ENCODE measurements at regions not wholly inside any gene's neighbourhood (a gene's known extent, or its start where the extent isn't known, plus 50 kb on each side); places are given as distances from the start of the nearest gene placed in this dataset.

DNA sequence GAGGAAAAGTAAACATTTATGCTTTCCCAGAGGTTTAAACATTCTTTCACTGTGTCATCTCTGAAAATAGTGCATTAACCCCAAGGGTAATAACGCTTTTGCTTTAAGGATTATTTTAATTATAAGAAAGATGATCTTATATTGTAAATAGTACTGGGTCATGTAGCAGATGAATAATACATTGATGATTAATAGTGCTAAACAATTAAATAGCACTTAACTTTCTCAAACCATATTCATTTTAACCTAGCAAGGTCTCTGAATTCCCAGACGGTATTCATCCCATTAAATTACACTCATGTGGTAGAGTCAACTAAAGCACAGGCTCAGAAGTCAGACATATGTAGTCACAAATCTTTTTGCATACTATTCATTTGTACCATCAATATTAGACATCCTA lies 115.6 kb upstream of the FAR2 start:
- Histone ChIP-seq H2AFZ (replicated peaks) (no peak overlapping the region), H3K36me3 (no peaks in the 10 kb centered on the region), H3K4me2 (no peak overlapping the region), H3K4me1 (no peaks in the 10 kb centered on the region), H4K20me1 (ENCODE audit: low read depth) (no peaks in the 10 kb centered on the region), H3K27me3 (no peaks in the 10 kb centered on the region), H3K9ac (no peak overlapping the region), H3K4me3 (no peak overlapping the region), H3F3A (ENCODE audit: low read depth) (no peaks in the 10 kb centered on the region), H3K79me2 (ENCODE audit: low read depth) (no peaks in the 10 kb centered on the region), H3K9me3 (ENCODE audit: low read depth) (no peaks in the 10 kb centered on the region), H3K27ac (no peak overlapping the region)
- no peaks in the 10 kb centered on the region for H3K27me3 Mint-ChIP-seq (ENCODE audit: insufficient read depth, low read depth)
- H3K36me3 Mint-ChIP-seq = no peaks in the 10 kb centered on the region
- H3K9me3 Mint-ChIP-seq = no peaks in the 10 kb centered on the region
- H3K27ac Mint-ChIP-seq = no peak overlapping the region
- no peak for DNase-seq (ENCODE audit: low spot score)
- TF ChIP-seq EZH2phosphoT487 (IDR thresholded peaks at IDR 0.05) (no peak), EZH2 (IDR thresholded peaks at IDR 0.05) (no peak)
- TF ChIP-seq, protein P1, sequence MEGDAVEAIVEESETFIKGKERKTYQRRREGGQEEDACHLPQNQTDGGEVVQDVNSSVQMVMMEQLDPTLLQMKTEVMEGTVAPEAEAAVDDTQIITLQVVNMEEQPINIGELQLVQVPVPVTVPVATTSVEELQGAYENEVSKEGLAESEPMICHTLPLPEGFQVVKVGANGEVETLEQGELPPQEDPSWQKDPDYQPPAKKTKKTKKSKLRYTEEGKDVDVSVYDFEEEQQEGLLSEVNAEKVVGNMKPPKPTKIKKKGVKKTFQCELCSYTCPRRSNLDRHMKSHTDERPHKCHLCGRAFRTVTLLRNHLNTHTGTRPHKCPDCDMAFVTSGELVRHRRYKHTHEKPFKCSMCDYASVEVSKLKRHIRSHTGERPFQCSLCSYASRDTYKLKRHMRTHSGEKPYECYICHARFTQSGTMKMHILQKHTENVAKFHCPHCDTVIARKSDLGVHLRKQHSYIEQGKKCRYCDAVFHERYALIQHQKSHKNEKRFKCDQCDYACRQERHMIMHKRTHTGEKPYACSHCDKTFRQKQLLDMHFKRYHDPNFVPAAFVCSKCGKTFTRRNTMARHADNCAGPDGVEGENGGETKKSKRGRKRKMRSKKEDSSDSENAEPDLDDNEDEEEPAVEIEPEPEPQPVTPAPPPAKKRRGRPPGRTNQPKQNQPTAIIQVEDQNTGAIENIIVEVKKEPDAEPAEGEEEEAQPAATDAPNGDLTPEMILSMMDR (IDR thresholded peaks at IDR 0.05) = no peak
- H3K4me1 Mint-ChIP-seq = no peaks in the 10 kb centered on the region
- H3K4me3 Mint-ChIP-seq = no peak overlapping the region

DNA sequence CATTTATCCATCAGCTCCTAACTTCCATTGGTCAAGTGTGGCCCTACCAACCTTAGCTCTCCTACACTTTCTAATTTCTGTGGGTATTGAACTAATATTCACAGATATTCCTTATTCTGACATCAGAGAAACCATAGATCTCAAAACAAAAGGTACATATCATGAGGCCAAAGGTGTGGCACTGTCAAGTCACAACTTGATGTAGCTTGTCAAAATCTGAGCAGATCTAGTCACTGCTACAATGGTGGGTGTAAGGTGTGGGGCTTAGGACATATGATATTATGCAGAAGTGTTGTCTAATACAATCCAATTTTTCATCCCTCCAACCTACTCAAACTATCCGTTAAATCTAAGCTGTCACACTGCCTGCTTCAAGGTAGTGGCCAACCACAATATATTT lies 114.0 kb upstream of the FAR2 start:
- no peak overlapping the region for H2AFZ ChIP-seq (replicated peaks)
- TF ChIP-seq, protein P1 (IDR thresholded peaks at IDR 0.05) = no peak
- no peak for TF ChIP-seq EZH2phosphoT487 (IDR thresholded peaks at IDR 0.05)
- no peak for TF ChIP-seq EZH2 (IDR thresholded peaks at IDR 0.05)
- H3K36me3 ChIP-seq = no peaks in the 10 kb centered on the region
- no peak overlapping the region for H3K27ac Mint-ChIP-seq
- no peaks in the 10 kb centered on the region for H3K4me1 ChIP-seq
- no peaks in the 10 kb centered on the region for H3K36me3 Mint-ChIP-seq
- no peaks in the 10 kb centered on the region for H3K27me3 Mint-ChIP-seq (ENCODE audit: insufficient read depth, low read depth)
- H3K4me1 Mint-ChIP-seq = no peaks in the 10 kb centered on the region
- no peaks in the 10 kb centered on the region for H3K9me3 ChIP-seq (ENCODE audit: low read depth)
- no peaks in the 10 kb centered on the region for H3K79me2 ChIP-seq (ENCODE audit: low read depth)
- DNase-seq (ENCODE audit: low spot score) = no peak
- no peak overlapping the region for H3K4me3 ChIP-seq
- no peak overlapping the region for H3K4me2 ChIP-seq
- H4K20me1 ChIP-seq (ENCODE audit: low read depth) = no peaks in the 10 kb centered on the region
- H3K9ac ChIP-seq = no peak overlapping the region
- H3K27me3 ChIP-seq = no peaks in the 10 kb centered on the region
- H3K4me3 Mint-ChIP-seq = no peak overlapping the region
- H3K27ac ChIP-seq = no peak overlapping the region
- no peaks in the 10 kb centered on the region for H3K9me3 Mint-ChIP-seq
- H3F3A ChIP-seq (ENCODE audit: low read depth) = no peaks in the 10 kb centered on the region

DNA sequence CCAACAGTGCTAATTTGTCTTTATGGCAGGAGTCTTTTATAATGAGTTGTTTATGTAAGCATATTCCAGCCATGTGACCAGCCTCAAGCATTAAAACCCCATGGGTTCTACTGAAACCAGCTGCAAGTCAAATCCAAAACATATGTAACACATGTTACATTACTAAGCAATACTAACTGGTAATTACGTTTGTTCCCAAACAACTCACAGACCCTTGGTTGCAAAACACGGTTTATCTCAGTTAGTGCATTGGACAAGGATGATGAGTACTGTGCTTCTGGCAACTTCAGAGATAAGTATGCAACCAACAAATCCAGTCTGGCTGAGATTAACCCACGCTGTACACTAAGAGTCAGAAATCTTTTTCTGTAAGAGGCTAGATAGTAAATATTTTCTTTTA lies 110.1 kb upstream of the FAR2 start:
- Histone ChIP-seq H3K4me1 (no peaks in the 10 kb centered on the region), H4K20me1 (ENCODE audit: low read depth) (no peaks in the 10 kb centered on the region), H3K36me3 (no peaks in the 10 kb centered on the region), H3K79me2 (ENCODE audit: low read depth) (no peaks in the 10 kb centered on the region), H3K4me3 (no peak overlapping the region), H3K4me2 (no peak overlapping the region), H3K27me3 (no peaks in the 10 kb centered on the region), H3K27ac (no peak overlapping the region), H2AFZ (replicated peaks) (no peak overlapping the region), H3K9ac (no peak overlapping the region), H3K9me3 (ENCODE audit: low read depth) (no peaks in the 10 kb centered on the region), H3F3A (ENCODE audit: low read depth) (no peaks in the 10 kb centered on the region)
- TF ChIP-seq EZH2phosphoT487 (IDR thresholded peaks at IDR 0.05) = no peak
- TF ChIP-seq EZH2 (IDR thresholded peaks at IDR 0.05) = no peak
- TF ChIP-seq, protein P1 (IDR thresholded peaks at IDR 0.05) = no peak
- no peak overlapping the region for H3K27ac Mint-ChIP-seq
- no peak overlapping the region for H3K4me3 Mint-ChIP-seq
- no peaks in the 10 kb centered on the region for H3K27me3 Mint-ChIP-seq (ENCODE audit: insufficient read depth, low read depth)
- H3K9me3 Mint-ChIP-seq = no peaks in the 10 kb centered on the region
- DNase-seq (ENCODE audit: low spot score) = no peak
- no peaks in the 10 kb centered on the region for H3K4me1 Mint-ChIP-seq
- no peaks in the 10 kb centered on the region for H3K36me3 Mint-ChIP-seq

DNA sequence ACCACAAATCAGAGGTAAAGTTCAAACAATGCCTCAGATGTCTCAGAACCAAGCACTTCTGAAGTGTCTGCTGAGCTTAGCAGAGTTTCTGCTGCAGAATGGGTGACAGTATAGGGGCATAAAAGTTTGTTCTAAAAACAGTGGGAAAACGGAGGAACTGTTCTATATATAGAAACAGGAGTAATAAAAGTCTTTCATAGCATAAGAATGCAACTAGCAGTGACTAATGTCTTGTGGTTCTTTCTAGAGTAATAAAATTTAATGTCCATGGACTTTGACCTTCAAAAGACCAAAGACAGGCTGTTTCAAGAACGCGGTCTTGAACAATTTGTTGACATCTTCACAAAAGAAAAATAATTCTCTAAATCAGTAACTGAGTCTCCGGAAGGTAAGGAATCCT lies 107.5 kb upstream of the FAR2 start:
- Histone ChIP-seq H3K4me3 (no peak overlapping the region), H3K27ac (no peak overlapping the region), H3F3A (ENCODE audit: low read depth) (no peaks in the 10 kb centered on the region), H3K79me2 (ENCODE audit: low read depth) (no peaks in the 10 kb centered on the region), H3K27me3 (no peaks in the 10 kb centered on the region), H4K20me1 (ENCODE audit: low read depth) (no peaks in the 10 kb centered on the region), H3K4me2 (no peak overlapping the region), H3K36me3 (no peaks in the 10 kb centered on the region), H3K4me1 (no peaks in the 10 kb centered on the region), H2AFZ (replicated peaks) (no peak overlapping the region), H3K9ac (no peak overlapping the region), H3K9me3 (ENCODE audit: low read depth) (no peaks in the 10 kb centered on the region)
- H3K4me3 Mint-ChIP-seq = no peak overlapping the region
- no peaks in the 10 kb centered on the region for H3K9me3 Mint-ChIP-seq
- H3K36me3 Mint-ChIP-seq = no peaks in the 10 kb centered on the region
- DNase-seq (ENCODE audit: low spot score) = no peak
- no peak overlapping the region for H3K27ac Mint-ChIP-seq
- H3K4me1 Mint-ChIP-seq = no peaks in the 10 kb centered on the region
- H3K27me3 Mint-ChIP-seq (ENCODE audit: insufficient read depth, low read depth) = no peaks in the 10 kb centered on the region
- no peak for TF ChIP-seq EZH2 (IDR thresholded peaks at IDR 0.05)
- TF ChIP-seq, protein P1 (IDR thresholded peaks at IDR 0.05) = no peak
- TF ChIP-seq EZH2phosphoT487 (IDR thresholded peaks at IDR 0.05) = no peak
